Prostate gland (tissue), 2 donors: ENCODE measurements at regions not wholly inside any gene's neighbourhood (a gene's known extent, or its start where the extent isn't known, plus 50 kb on each side); places are given as distances from the start of the nearest gene placed in this dataset.
"Not testable (repeated sequence)": the region's sequence is repeated elsewhere in the genome, so short reads cannot be mapped to it uniquely, and the experiment has no call there.

Experiments used
- DNase-seq: peaks from one replicate; pipeline ENCODE4 v3.0.0-alpha.2; 2019; ENCODE audit warnings: low spot score
- H3K27ac ChIP-seq, 2 donors: fragments of 200-600 bp; sonication (generic); 2 replicates each; pipeline ENCODE4 v1.5.1; 2017 to 2019
- H3K27me3 ChIP-seq: fragments of 200-600 bp; sonication (generic); replicated peaks from 2 replicates; pipeline ENCODE4 v1.5.1; 2019; ENCODE audit not compliant: insufficient read depth
- H3K36me3 ChIP-seq, 2 donors: fragments of 200-600 bp; sonication (generic); 1 replicate in 1 of 2; 2 replicates in 1 of 2; pipeline versions ENCODE4 v1.5.1 to v1.8.1; 2017 to 2019
- H3K4me1 ChIP-seq: fragments of 200-600 bp; sonication (generic); replicated peaks from 2 replicates; pipeline ENCODE4 v1.5.1; 2019
- H3K4me3 ChIP-seq, 2 donors: fragments of 200-600 bp; sonication (generic); 2 replicates each; pipeline ENCODE4 v1.5.1; 2017 to 2019
- H3K9me3 ChIP-seq: fragments of 200-600 bp; sonication (generic); 2 replicates; pipeline ENCODE4 v1.5.1; 2017
- POLR2A ChIP-seq: fragments of 450-650 bp; IDR thresholded peaks from one replicate; pipeline ENCODE4 v1.6.1; 2016; ENCODE audit warnings: antibody characterized with exemption, mild to moderate bottlenecking
- POLR2AphosphoS5 ChIP-seq: sonication (generic); formaldehyde crosslinking; IDR thresholded peaks from one replicate; pipeline ENCODE4 v1.6.1; 2017; ENCODE audit warnings: antibody characterized with exemption
- WGBS: methylation state at CpG from one replicate; pipeline ENCODE4 v1.1.5; 2018; 5-methylcytosine and 5-hydroxymethylcytosine counted together
- intact Hi-C: fragments of 100-400 bp; cut with DNase I; formaldehyde crosslinking; loops from one replicate; pipeline ENCODE4 v1.14.2; 2022
- TF ChIP-seq, protein P1 (sequence below), 4 experiments: fragments of 200-600 bp in 2 of 4; fragments of 450-650 bp in 2 of 4; sonication (generic) in 2 of 4; IDR thresholded peaks; 1 replicate in 3 of 4; 2 replicates in 1 of 4; pipeline ENCODE4 v1.5.1; 2016 to 2019; ENCODE audit warnings: antibody characterized with exemption in 4 of 4, mild to moderate bottlenecking in 2 of 4, moderate library complexity in 2 of 4

DNA sequence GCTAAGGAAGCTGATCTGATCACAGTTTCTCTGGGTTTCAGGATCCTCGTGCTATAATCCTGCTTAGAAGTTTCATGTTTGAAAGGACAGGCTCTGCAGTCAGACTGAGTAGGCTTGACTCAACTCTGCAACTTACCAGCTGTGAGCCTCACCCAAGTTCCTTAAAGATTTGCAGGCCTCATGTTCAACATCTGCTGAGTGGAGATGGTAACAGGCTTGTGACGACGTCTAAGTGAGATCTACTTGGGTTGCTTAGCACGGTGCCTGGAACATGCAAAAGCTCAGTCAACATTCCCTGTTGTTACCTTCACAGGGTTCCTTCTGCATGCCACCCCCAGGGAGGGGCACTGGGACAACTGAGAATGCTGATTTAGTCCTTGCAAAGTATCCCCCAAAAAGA is 164.2 kb downstream of the C1D start:
- DNase-seq: no peak
- no peaks in the 10 kb centered on the region for H3K9me3 ChIP-seq
- 86% methylated on average over 4 of the region's 4 CpGs for WGBS
- no peaks in the 10 kb centered on the region for H3K27me3 ChIP-seq
- no peaks in the 10 kb centered on the region for H3K36me3 ChIP-seq
- H3K4me1 ChIP-seq: no peaks in the 10 kb centered on the region
- H3K4me3 ChIP-seq: no peak overlapping the region
- TF ChIP-seq POLR2A: no peak
- TF ChIP-seq, protein P1, sequence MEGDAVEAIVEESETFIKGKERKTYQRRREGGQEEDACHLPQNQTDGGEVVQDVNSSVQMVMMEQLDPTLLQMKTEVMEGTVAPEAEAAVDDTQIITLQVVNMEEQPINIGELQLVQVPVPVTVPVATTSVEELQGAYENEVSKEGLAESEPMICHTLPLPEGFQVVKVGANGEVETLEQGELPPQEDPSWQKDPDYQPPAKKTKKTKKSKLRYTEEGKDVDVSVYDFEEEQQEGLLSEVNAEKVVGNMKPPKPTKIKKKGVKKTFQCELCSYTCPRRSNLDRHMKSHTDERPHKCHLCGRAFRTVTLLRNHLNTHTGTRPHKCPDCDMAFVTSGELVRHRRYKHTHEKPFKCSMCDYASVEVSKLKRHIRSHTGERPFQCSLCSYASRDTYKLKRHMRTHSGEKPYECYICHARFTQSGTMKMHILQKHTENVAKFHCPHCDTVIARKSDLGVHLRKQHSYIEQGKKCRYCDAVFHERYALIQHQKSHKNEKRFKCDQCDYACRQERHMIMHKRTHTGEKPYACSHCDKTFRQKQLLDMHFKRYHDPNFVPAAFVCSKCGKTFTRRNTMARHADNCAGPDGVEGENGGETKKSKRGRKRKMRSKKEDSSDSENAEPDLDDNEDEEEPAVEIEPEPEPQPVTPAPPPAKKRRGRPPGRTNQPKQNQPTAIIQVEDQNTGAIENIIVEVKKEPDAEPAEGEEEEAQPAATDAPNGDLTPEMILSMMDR (IDR thresholded peaks at IDR 0.05): no peak
- TF ChIP-seq POLR2AphosphoS5: no peak
- H3K27ac ChIP-seq: no peak overlapping the region
- intact Hi-C loops: no loop called here

DNA sequence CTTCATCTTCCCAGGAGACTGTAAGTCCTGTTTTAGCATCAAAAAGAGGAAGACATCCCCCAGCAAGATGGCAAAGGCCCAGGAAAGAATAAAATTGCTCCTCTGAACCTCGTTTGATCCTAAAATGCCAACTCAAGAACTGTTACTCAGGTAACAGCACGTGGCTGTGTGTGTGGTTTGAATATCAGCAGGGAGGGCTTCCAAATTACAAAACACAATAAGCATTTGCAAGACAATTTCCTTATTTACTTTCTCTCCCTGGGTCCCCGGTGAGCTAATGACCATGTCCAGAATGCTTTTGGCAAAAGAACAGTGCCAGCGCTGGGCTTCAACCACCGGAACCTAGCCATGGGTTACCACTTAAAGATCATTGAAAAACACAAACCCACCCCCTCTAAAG is 163.6 kb downstream of the C1D start:
- Histone ChIP-seq H3K9me3 (no peaks in the 10 kb centered on the region), H3K4me3 (no peak overlapping the region), H3K27me3 (no peaks in the 10 kb centered on the region), H3K4me1 (no peaks in the 10 kb centered on the region), H3K36me3 (no peaks in the 10 kb centered on the region), H3K27ac (no peak overlapping the region)
- TF ChIP-seq, protein P1 (IDR thresholded peaks at IDR 0.05): no peak
- TF ChIP-seq POLR2AphosphoS5: no peak
- intact Hi-C loops: no loop called here
- WGBS: 33% methylated on average over 5 of the region's 5 CpGs
- no peak for DNase-seq

DNA sequence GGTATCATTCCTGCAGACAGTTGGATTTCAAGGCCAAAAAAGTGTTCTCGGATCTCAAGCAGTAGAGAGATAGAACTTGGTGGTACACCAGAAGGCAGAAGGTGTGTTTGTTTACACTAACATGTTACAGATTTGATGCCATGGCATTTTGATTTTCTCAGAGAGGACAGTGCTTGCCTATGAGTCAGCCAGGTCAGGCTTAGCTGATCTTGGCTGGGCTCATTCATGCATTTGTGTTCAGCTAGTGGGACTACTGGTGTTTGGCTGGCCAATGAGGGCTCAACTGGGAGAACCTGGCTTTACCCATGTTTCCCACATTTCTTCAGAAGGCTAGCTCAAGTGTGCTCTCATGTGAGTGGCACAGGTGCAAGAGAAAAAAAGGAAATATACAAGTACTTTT is 162.0 kb downstream of the C1D start:
- TF ChIP-seq POLR2A: no peak
- intact Hi-C loops: no loop called here

DNA sequence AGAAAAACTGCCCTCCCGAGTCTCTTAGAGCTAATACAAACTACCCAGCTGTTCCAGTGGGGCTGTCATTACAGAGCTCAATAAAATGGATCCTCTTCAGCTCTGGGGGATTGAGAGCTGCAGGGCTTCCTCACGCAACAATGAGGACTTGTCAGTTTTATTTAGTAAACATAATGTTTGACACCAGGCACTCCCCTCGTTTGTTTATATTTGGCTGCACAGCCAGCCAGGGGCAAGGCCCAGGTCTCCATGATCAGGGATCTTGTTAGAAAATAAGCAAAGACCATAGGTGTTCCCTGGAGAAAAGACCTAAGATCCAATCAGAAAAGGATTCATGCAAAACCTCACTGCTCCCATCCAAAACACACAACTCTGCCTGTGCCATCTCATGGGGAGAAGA is 158.2 kb downstream of the C1D start:
- Histone ChIP-seq H3K27me3 (no peaks in the 10 kb centered on the region), H3K9me3 (no peaks in the 10 kb centered on the region), H3K27ac (no peak overlapping the region), H3K4me3 (no peak overlapping the region), H3K4me1 (no peaks in the 10 kb centered on the region), H3K36me3 (no peaks in the 10 kb centered on the region)
- TF ChIP-seq, protein P1 (IDR thresholded peaks at IDR 0.05): no peak
- TF ChIP-seq POLR2AphosphoS5 (no peak), POLR2A (no peak)
- no peak for DNase-seq
- intact Hi-C loops: no loop called here
- 79% methylated on average over 3 of the region's 3 CpGs for WGBS

More for the DNA sequence above, 162.0 kb downstream of the C1D start:
- DNase-seq: no peak
- no peak overlapping the region for H3K27ac ChIP-seq
- WGBS: 95% methylated on average over 1 of the region's 1 CpG
- H3K4me3 ChIP-seq: no peak overlapping the region
- H3K9me3 ChIP-seq: no peaks in the 10 kb centered on the region
- no peaks in the 10 kb centered on the region for H3K4me1 ChIP-seq
- no peaks in the 10 kb centered on the region for H3K27me3 ChIP-seq
- no peaks in the 10 kb centered on the region for H3K36me3 ChIP-seq

DNA sequence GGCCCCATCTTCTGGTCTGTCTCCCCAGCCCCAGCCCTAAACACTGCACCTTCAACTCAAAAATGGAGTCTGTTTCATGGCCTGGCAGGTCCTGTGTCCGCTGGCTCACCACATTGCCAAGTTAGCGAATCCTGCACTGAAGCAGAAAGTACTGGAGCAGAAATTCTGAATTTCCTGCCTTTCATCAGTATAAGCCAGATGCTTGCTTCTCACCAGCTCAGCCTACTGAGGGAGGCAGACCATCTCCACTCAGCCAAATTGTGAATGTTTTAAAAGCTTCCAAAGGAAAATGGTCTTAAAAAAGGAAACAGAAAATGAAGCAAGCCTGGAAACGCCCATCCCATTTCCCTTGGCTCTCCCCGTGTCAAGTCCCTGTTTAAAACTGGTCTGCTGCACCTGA is 157.8 kb downstream of the C1D start:
- no peaks in the 10 kb centered on the region for H3K36me3 ChIP-seq
- no peaks in the 10 kb centered on the region for H3K27me3 ChIP-seq
- DNase-seq: no peak
- H3K27ac ChIP-seq: no peak overlapping the region
- intact Hi-C loops: no loop called here
- H3K4me1 ChIP-seq: no peaks in the 10 kb centered on the region
- TF ChIP-seq, protein P1 (IDR thresholded peaks at IDR 0.05): no peak
- TF ChIP-seq POLR2AphosphoS5 (no peak), POLR2A (no peak)
- WGBS: 75% methylated on average over 4 of the region's 4 CpGs
- H3K4me3 ChIP-seq: no peak overlapping the region
- H3K9me3 ChIP-seq: no peaks in the 10 kb centered on the region

DNA sequence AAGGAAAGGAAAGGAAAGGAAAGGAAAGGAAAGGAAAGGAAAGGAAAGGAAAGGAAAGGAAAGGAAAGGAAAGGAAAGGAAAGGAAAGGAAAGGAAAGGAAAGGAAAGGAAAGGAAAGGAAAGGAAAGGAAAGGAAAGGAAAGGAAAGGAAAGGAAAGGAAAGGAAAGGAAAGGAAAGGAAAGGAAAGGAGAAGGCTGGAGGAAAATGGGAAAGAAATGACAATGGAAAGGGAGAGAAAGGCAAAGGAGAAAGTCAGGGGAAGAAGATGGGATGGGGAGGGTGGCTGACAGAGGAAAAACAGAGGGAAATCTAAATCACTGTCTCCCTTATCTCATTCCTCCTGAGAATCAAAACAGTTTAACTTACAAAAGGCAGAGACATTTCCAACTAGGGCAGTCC is 156.3 kb downstream of the C1D start:
- DNase-seq, H3K36me3 ChIP-seq, H3K27ac ChIP-seq, intact Hi-C loops, H3K9me3 ChIP-seq, H3K27me3 ChIP-seq, H3K4me1 ChIP-seq, H3K4me3 ChIP-seq: not testable (repeated sequence)
